Omental fat pad (tissue), 3 donors: ENCODE measurements at regions not wholly inside any gene's neighbourhood (a gene's known extent, or its start where the extent isn't known, plus 50 kb on each side); places are given as distances from the start of the nearest gene placed in this dataset.

Experiments
- ATAC-seq: fragments of 150-250 bp; one replicate; pipeline ENCODE4 v1.9.1; 2016; ENCODE audit warnings: mild to moderate bottlenecking, moderate library complexity; ENCODE audit not compliant: low FRiP score
- DNase-seq: peaks from one replicate; pipeline ENCODE4 v3.0.0-alpha.2; 2019; ENCODE audit warnings: low spot score
- CTCF ChIP-seq, 3 donors: fragments of 450-650 bp; IDR thresholded peaks; one replicate each; pipeline ENCODE4 v1.5.1; 2016 to 2017; ENCODE audit warnings: antibody characterized with exemption in 3 of 3, mild to moderate bottlenecking in 3 of 3, moderate library complexity in 2 of 3

GRCh38 chr5:63175850-63176249, 597.2 kb downstream of the LRRC70 start:
- DNase-seq = no peak
- no peak for ATAC-seq

GRCh38 chr5:63170486-63170885, 591.9 kb downstream of the LRRC70 start:
- TF ChIP-seq CTCF (IDR thresholded peaks at IDR 0.05) = no peak
- no peak for DNase-seq
- no peak for ATAC-seq

More at GRCh38 chr5:63175850-63176249, 597.2 kb downstream of the LRRC70 start:
- TF ChIP-seq CTCF (IDR thresholded peaks at IDR 0.05) = no peak

GRCh38 chr5:63164838-63165535, 586.4 kb downstream of the LRRC70 start:
- ATAC-seq = no peak
- no peak for DNase-seq
- TF ChIP-seq CTCF (IDR thresholded peaks at IDR 0.05) = no peak

GRCh38 chr5:63164339-63164738, 585.7 kb downstream of the LRRC70 start:
- TF ChIP-seq CTCF (IDR thresholded peaks at IDR 0.05) = no peak
- DNase-seq (no peak), ATAC-seq (no peak)

GRCh38 chr5:63155310-63155631, 576.7 kb downstream of the LRRC70 start:
- DNase-seq (no peak), ATAC-seq (no peak)
- TF ChIP-seq CTCF (IDR thresholded peaks at IDR 0.05) = no peak

- DNase-seq = no peak
- TF ChIP-seq CTCF (IDR thresholded peaks at IDR 0.05) = no peak
Observed at GRCh38 chr5:63154476-63155309, 576.1 kb downstream of the LRRC70 start.

GRCh38 chr5:63152871-63153270, 574.3 kb downstream of the LRRC70 start:
- TF ChIP-seq CTCF (IDR thresholded peaks at IDR 0.05) = no peak
- DNase-seq (no peak), ATAC-seq (no peak)

More at GRCh38 chr5:63154476-63155309, 576.1 kb downstream of the LRRC70 start:
- ATAC-seq = no peak
